ENCODE measurements at regions not wholly inside any gene's neighbourhood (a gene's known extent, or its start where the extent isn't known, plus 50 kb on each side); places are given as distances from the start of the nearest gene placed in this dataset.
"Not testable (repeated sequence)": the region's sequence is repeated elsewhere in the genome, so short reads cannot be mapped to it uniquely, and the experiment has no call there.

DNA sequence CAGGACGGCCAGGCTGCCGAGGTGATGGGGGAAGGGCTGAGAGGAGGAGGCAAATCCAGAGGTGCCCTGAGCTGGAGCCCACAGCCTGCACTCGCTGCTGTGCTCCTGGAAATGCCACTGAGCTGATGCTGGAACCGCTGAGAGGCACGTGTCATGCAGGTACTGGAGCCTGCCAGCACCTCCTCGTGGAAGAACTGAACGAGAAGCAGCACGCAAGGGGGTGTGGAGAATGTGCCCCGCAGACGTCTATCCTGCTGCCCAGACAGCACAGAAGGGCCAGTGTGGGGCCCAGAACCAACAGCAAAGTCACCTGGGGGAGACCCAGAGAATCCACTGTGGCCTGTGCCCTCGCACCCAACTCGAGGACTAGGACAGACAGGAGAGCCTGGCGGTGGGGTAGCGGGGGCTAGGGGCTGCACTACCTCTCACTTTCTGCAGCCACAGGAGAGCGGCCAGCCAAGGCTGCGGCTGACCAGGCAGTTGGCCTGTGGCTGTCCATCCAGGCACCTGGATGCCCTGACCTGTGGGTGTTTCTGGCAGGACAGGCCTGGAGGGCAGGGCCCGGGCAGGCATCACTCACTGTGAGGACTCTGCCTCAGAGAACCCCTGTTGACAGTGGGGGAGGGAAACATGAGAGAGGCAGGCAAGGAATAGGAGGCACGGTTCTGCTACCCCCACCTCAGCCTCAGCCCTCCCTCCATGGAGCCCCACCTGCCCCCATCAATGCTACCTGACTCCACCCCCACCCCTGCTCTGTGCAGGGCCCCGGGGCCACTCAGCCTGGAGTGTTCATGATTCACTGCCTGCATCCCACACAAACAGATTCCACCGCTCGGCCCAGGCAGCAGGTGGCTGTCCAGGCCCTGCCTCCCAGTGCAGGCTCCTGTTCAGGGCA lies 213.1 kb downstream of the TBC1D2B start:
- H3K27ac ChIP-seq (ENCODE audit: low read depth in 2 of 2, low read length in 1 of 2): no peak overlapping the region
- WGBS, 2 donors: 62 to 71% methylated on average over 21 of the region's 21 CpGs
- H3K4me3 ChIP-seq (ENCODE audit: low read depth in 1 of 2, low read length in 2 of 2): no peak overlapping the region
- H3K36me3 ChIP-seq (ENCODE audit: control insufficient read depth in 2 of 2, insufficient read depth in 2 of 2, low read length in 1 of 2): no peaks in the 10 kb centered on the region
- H3K4me1 ChIP-seq (ENCODE audit: control insufficient read depth in 2 of 2, insufficient read depth in 2 of 2, low read length in 1 of 2): no peaks in the 10 kb centered on the region
- H3K9me3 ChIP-seq (ENCODE audit: control insufficient read depth in 2 of 2, insufficient read depth in 1 of 2, low read depth in 1 of 2, low read length in 1 of 2): no peaks in the 10 kb centered on the region
- no peaks in the 10 kb centered on the region for H3K27me3 ChIP-seq (ENCODE audit: control insufficient read depth in 1 of 2, insufficient read depth in 2 of 2, low read length in 2 of 2)

GRCh38 chr15:77863491-77864105 lies 213.9 kb downstream of the TBC1D2B start:
- Histone ChIP-seq H3K36me3 (ENCODE audit: control insufficient read depth in 2 of 2, insufficient read depth in 2 of 2, low read length in 1 of 2) (no peaks in the 10 kb centered on the region), H3K9me3 (ENCODE audit: control insufficient read depth in 2 of 2, insufficient read depth in 1 of 2, low read depth in 1 of 2, low read length in 1 of 2) (no peaks in the 10 kb centered on the region), H3K27me3 (ENCODE audit: control insufficient read depth in 1 of 2, insufficient read depth in 2 of 2, low read length in 2 of 2) (no peaks in the 10 kb centered on the region), H3K27ac (ENCODE audit: low read depth in 2 of 2, low read length in 1 of 2) (no peak overlapping the region), H3K4me1 (ENCODE audit: control insufficient read depth in 2 of 2, insufficient read depth in 2 of 2, low read length in 1 of 2) (no peaks in the 10 kb centered on the region), H3K4me3 (ENCODE audit: low read depth in 1 of 2, low read length in 2 of 2) (no peak overlapping the region)
- WGBS, 2 donors: 82 to 84% methylated on average over 12 of the region's 12 CpGs

DNA sequence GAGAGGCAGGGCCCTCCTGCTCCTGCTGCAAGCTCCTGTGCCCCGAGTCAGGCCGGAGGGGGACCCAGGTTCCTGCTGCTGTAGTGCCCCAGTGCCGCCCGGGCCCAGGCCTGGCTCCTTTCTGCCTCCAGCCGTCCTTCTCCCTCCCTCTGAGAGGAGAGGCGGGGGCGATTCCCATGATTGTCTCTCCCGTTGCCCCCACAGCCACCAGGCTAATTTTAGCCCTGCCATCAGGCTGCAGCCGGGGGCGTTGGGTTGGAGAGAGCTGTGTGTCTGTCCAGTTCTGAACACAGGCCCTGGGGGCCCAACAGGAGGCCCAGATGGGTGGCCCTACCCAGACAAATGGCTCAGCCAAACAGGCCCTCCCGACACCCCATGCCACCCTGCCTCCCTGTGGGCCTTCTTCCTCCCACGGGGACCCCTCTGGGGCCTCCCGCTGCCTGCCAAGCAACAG lies 214.8 kb downstream of the TBC1D2B start:
- 63 to 70% methylated on average over 12 to 13 of the region's 13 CpGs for WGBS, 2 donors
- no peak overlapping the region for H3K27ac ChIP-seq (ENCODE audit: low read depth in 2 of 2, low read length in 1 of 2)
- no peaks in the 10 kb centered on the region for H3K27me3 ChIP-seq (ENCODE audit: control insufficient read depth in 1 of 2, insufficient read depth in 2 of 2, low read length in 2 of 2)
- no peak overlapping the region for H3K4me3 ChIP-seq (ENCODE audit: low read depth in 1 of 2, low read length in 2 of 2)
- H3K36me3 ChIP-seq (ENCODE audit: control insufficient read depth in 2 of 2, insufficient read depth in 2 of 2, low read length in 1 of 2): no peaks in the 10 kb centered on the region
- H3K4me1 ChIP-seq (ENCODE audit: control insufficient read depth in 2 of 2, insufficient read depth in 2 of 2, low read length in 1 of 2): no peaks in the 10 kb centered on the region
- no peaks in the 10 kb centered on the region for H3K9me3 ChIP-seq (ENCODE audit: control insufficient read depth in 2 of 2, insufficient read depth in 1 of 2, low read depth in 1 of 2, low read length in 1 of 2)

DNA sequence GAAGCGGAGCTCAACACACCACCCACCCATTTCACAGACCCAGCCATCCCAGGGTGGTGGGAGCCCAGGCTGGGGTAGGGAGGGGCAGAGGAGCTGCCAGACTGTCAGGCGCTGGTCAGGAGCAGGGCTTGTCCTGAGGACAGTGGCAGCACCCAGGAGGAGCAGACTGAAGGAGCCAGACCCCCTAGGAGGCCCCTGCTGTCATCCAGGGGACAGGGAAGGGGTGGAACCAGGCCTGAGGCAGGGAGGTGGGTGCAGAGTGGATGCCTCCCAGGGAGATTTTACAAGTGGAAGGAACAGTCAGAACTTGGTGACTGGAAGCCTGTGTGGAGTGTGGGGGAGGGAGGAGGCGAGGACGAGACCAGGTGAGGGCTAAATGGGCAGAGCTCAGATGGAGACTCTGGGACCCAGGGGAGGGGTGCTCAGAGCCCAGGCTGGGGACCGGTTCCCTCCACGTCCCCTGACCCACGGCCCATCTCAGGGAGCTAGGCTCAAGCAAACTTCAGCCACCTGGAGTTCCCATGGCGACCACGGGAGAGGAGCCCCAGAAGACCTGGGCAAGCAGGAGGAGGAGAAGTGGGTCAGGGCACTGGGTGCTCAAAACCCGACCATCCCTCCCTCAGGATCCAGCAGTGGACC lies 215.4 kb downstream of the TBC1D2B start:
- H3K27me3 ChIP-seq (ENCODE audit: control insufficient read depth in 1 of 2, insufficient read depth in 2 of 2, low read length in 2 of 2); H3K36me3 ChIP-seq (ENCODE audit: control insufficient read depth in 2 of 2, insufficient read depth in 2 of 2, low read length in 1 of 2); H3K4me1 ChIP-seq (ENCODE audit: control insufficient read depth in 2 of 2, insufficient read depth in 2 of 2, low read length in 1 of 2); H3K27ac ChIP-seq (ENCODE audit: low read depth in 2 of 2, low read length in 1 of 2); H3K9me3 ChIP-seq (ENCODE audit: control insufficient read depth in 2 of 2, insufficient read depth in 1 of 2, low read depth in 1 of 2, low read length in 1 of 2); H3K4me3 ChIP-seq (ENCODE audit: low read depth in 1 of 2, low read length in 2 of 2): not testable (repeated sequence)
- WGBS, 2 donors: 78 to 89% methylated on average over 10 of the region's 10 CpGs

DNA sequence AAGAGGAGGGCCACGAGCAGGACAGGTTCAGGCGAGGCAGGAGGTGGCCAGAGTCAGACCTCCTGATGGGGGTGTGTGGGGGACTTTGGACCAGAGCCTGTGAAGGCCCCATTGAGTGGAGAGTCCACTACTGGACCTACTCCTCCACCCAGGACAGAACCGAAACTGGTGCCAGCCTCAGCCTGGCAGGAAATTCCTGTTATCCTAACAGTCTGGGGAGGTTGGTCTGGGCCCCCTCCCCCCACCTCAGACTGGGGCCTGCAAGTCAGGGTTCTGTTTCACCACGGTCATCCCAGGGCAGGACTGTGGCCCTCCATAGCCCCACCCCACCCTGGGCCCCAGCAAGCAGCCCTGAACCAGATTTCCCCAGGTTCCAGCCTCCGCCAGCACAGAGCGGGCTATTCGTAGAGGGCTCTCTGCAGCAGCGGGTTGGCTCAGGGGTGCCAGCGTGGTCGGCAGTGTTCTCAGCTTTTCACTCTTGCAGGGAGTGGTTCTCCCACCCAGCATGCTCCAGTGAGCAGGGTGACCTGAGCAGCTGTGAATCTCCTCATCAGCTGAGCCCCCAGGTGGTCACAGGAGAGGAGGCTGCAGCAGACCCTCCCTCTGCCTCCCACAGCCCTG lies 217.3 kb downstream of the TBC1D2B start:
- no peak overlapping the region for H3K27ac ChIP-seq (ENCODE audit: low read depth in 2 of 2, low read length in 1 of 2)
- 78 to 82% methylated on average over 10 of the region's 10 CpGs for WGBS, 2 donors

DNA sequence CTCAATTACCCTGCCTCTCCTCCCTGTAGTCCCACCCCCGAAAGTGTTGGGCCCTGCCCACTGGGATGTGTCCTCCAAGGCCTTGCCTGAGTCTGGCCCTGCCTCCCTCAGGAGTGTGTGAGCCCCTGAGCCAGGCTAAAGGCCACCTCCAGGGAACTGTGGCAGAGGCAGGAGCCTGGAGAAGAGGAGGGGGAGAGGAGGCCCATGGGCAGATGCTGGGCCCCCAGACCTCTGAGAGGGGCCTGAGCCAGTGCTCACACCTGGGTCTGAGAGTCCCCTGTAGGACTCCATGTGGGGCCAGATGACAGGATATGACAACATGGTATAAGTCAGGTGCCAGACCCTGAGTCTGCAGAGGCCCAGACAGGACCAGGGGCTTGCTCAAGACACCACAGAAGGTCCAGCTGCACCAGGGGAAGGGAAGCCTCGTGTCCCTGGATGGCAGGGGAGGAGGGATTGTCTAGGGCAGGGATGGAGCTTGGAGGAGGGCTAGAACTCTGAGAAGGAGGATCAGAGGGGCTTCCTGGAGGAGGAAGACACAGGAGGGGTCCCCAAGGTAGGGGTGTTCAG lies 217.9 kb downstream of the TBC1D2B start:
- Histone ChIP-seq H3K27me3 (ENCODE audit: control insufficient read depth in 1 of 2, insufficient read depth in 2 of 2, low read length in 2 of 2) (no peaks in the 10 kb centered on the region), H3K9me3 (ENCODE audit: control insufficient read depth in 2 of 2, insufficient read depth in 1 of 2, low read depth in 1 of 2, low read length in 1 of 2) (no peaks in the 10 kb centered on the region), H3K4me3 (ENCODE audit: low read depth in 1 of 2, low read length in 2 of 2) (no peak overlapping the region), H3K4me1 (ENCODE audit: control insufficient read depth in 2 of 2, insufficient read depth in 2 of 2, low read length in 1 of 2) (no peaks in the 10 kb centered on the region), H3K36me3 (ENCODE audit: control insufficient read depth in 2 of 2, insufficient read depth in 2 of 2, low read length in 1 of 2) (no peaks in the 10 kb centered on the region), H3K27ac (ENCODE audit: low read depth in 2 of 2, low read length in 1 of 2) (no peak overlapping the region)
- WGBS, 2 donors: 76 to 83% methylated on average over 2 of the region's 2 CpGs

More for the DNA sequence above, 217.3 kb downstream of the TBC1D2B start:
- Histone ChIP-seq H3K36me3 (ENCODE audit: control insufficient read depth in 2 of 2, insufficient read depth in 2 of 2, low read length in 1 of 2) (no peaks in the 10 kb centered on the region), H3K9me3 (ENCODE audit: control insufficient read depth in 2 of 2, insufficient read depth in 1 of 2, low read depth in 1 of 2, low read length in 1 of 2) (no peaks in the 10 kb centered on the region), H3K4me3 (ENCODE audit: low read depth in 1 of 2, low read length in 2 of 2) (no peak overlapping the region), H3K27me3 (ENCODE audit: control insufficient read depth in 1 of 2, insufficient read depth in 2 of 2, low read length in 2 of 2) (no peaks in the 10 kb centered on the region), H3K4me1 (ENCODE audit: control insufficient read depth in 2 of 2, insufficient read depth in 2 of 2, low read length in 1 of 2) (no peaks in the 10 kb centered on the region)

DNA sequence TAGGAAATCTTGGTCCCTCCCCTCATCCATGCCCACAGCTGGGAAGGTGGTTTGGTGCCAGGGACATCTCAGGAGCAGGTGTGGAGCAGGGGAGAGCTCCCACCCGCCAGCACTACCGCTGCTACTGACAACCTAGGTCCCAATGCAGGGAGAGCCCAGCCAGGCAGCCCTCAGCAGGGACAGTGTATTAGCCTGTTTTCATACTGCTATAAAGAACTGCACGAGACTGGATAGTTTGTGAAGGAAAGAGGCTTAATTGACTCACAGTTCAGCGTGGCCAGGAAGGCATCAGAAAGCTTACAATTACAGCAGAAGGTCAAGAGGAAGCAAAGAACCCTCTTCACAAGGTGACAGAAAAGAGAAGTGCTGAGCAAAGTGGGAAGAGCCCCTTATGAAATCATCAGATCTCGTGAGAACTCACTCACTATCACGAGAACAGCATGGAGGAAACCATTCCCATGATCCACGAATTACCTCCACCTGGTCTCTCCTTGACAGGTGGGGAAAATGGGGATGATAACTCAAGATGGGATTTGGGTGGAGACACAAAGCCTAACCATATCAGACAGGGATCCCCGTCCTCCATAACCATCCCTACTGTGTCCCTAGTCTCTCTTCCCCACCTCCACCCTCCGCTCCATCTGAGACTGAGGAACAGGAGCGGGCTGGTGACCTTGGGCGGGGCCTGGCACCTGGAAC lies 218.6 kb downstream of the TBC1D2B start:
- WGBS, 2 donors: 62 to 82% methylated on average over 11 of the region's 11 CpGs

DNA sequence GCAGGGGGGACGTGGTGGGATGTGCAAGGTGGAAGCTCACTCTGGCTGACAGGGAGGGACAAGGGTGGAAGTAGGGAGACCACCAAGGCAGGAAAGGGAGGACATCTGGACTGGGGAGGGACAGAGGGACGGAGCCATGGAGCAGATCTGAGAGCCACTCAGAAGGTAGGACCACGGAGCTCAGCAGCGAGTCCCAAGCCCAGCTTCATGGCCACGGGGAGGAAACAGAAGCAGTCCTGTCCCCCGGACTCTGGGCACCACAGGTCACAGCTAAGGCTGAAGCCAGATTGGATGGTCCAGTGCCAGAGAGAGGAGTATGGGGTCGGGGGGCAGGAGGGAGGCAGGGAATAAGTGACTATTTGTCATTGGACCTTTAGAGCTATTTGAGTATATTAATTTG lies 220.1 kb downstream of the TBC1D2B start:
- H3K36me3 ChIP-seq (ENCODE audit: control insufficient read depth in 2 of 2, insufficient read depth in 2 of 2, low read length in 1 of 2): no peaks in the 10 kb centered on the region
- H3K4me3 ChIP-seq (ENCODE audit: low read depth in 1 of 2, low read length in 2 of 2): no peak overlapping the region
- H3K27me3 ChIP-seq (ENCODE audit: control insufficient read depth in 1 of 2, insufficient read depth in 2 of 2, low read length in 2 of 2): no peaks in the 10 kb centered on the region
- no peaks in the 10 kb centered on the region for H3K9me3 ChIP-seq (ENCODE audit: control insufficient read depth in 2 of 2, insufficient read depth in 1 of 2, low read depth in 1 of 2, low read length in 1 of 2)
- whole genome bisulfite sequencing, 2 donors: 78 to 80% methylated on average over 7 of the region's 7 CpGs
- H3K27ac ChIP-seq (ENCODE audit: low read depth in 2 of 2, low read length in 1 of 2): no peak overlapping the region
- H3K4me1 ChIP-seq (ENCODE audit: control insufficient read depth in 2 of 2, insufficient read depth in 2 of 2, low read length in 1 of 2): no peaks in the 10 kb centered on the region

More for the DNA sequence above, 218.6 kb downstream of the TBC1D2B start:
- Histone ChIP-seq H3K4me1 (ENCODE audit: control insufficient read depth in 2 of 2, insufficient read depth in 2 of 2, low read length in 1 of 2) (no peaks in the 10 kb centered on the region), H3K27me3 (ENCODE audit: control insufficient read depth in 1 of 2, insufficient read depth in 2 of 2, low read length in 2 of 2) (no peaks in the 10 kb centered on the region), H3K27ac (ENCODE audit: low read depth in 2 of 2, low read length in 1 of 2) (no peak overlapping the region), H3K36me3 (ENCODE audit: control insufficient read depth in 2 of 2, insufficient read depth in 2 of 2, low read length in 1 of 2) (no peaks in the 10 kb centered on the region), H3K4me3 (ENCODE audit: low read depth in 1 of 2, low read length in 2 of 2) (no peak overlapping the region), H3K9me3 (ENCODE audit: control insufficient read depth in 2 of 2, insufficient read depth in 1 of 2, low read depth in 1 of 2, low read length in 1 of 2) (no peaks in the 10 kb centered on the region)

Measured in esophagus (tissue), 2 donors.